Common myeloid progenitor, CD34-positive (primary cell): ENCODE measurements at regions not wholly inside any gene's neighbourhood (a gene's known extent, or its start where the extent isn't known, plus 50 kb on each side); places are given as distances from the start of the nearest gene placed in this dataset.
"Not testable (repeated sequence)": the region's sequence is repeated elsewhere in the genome, so short reads cannot be mapped to it uniquely, and the experiment has no call there.

Experiments
- CTCF ChIA-PET: fragments of 350-600 bp; sonication (Branson Sonifier 250); formaldehyde crosslinking; loops from one replicate; lab custom pipeline; 2021; ENCODE audit warnings: antibody characterized with exemption; lab: Charles Lee
- POLR2A ChIA-PET: fragments of 350-600 bp; sonication (Branson Sonifier 250); formaldehyde crosslinking; loops from one replicate; lab custom pipeline; 2021; ENCODE audit warnings: antibody characterized with exemption; lab: Charles Lee
- DNase-seq, 3 donors: peaks; one replicate each; pipeline versions ENCODE4 v3.0.0 to v3.0.0-alpha.2; 2013
- H3K27ac ChIP-seq, 2 experiments: 1 replicate in 1 of 2; 2 replicates in 1 of 2; pipeline ENCODE4 v1.7.0; 2013; ENCODE audit warnings: inconsistent platforms in 2 of 2, low read length in 2 of 2, mild to moderate bottlenecking in 2 of 2, low read depth in 1 of 2, moderate library complexity in 1 of 2; ENCODE audit not compliant: severe bottlenecking in 2 of 2, insufficient read depth in 1 of 2, poor library complexity in 1 of 2
- H3K27me3 ChIP-seq, 5 experiments: replicated peaks in 2 of 5; 1 replicate in 3 of 5; 2 replicates in 2 of 5; pipeline versions ENCODE4 v1.6.1 to v1.7.0; 2013; ENCODE audit warnings: low read length in 4 of 5, mild to moderate bottlenecking in 2 of 5, moderate library complexity in 2 of 5, inconsistent platforms in 1 of 5; ENCODE audit not compliant: insufficient read depth in 5 of 5, control insufficient read depth in 4 of 5
- H3K36me3 ChIP-seq, 4 experiments: 1 replicate in 2 of 4; 2 replicates in 2 of 4; pipeline versions ENCODE4 v1.6.1 to v1.7.0; 2013; ENCODE audit warnings: low read length in 3 of 4, control low read depth in 1 of 4, mild to moderate bottlenecking in 1 of 4; ENCODE audit not compliant: control insufficient read depth in 4 of 4, insufficient read depth in 4 of 4
- H3K4me1 ChIP-seq, 4 experiments: 1 replicate in 3 of 4; 2 replicates in 1 of 4; pipeline versions ENCODE4 v1.6.1 to v1.7.1; 2013; ENCODE audit warnings: low read length in 3 of 4, mild to moderate bottlenecking in 3 of 4, control low read depth in 1 of 4, inconsistent platforms in 1 of 4, moderate library complexity in 1 of 4; ENCODE audit not compliant: control insufficient read depth in 4 of 4, insufficient read depth in 4 of 4; ENCODE audit errors: control extremely low read depth in 1 of 4
- H3K4me3 ChIP-seq, 7 experiments: 1 replicate in 4 of 7; 2 replicates in 3 of 7; pipeline versions ENCODE4 v1.5.1 to v1.7.0; 2013; ENCODE audit warnings: mild to moderate bottlenecking in 7 of 7, low read length in 6 of 7, moderate library complexity in 6 of 7, inconsistent platforms in 2 of 7, low read depth in 2 of 7, control low read depth in 1 of 7; ENCODE audit not compliant: insufficient read depth in 4 of 7, control insufficient read depth in 1 of 7; ENCODE audit errors: extremely low read depth in 1 of 7
- H3K9me3 ChIP-seq, 5 experiments: 1 replicate in 4 of 5; 2 replicates in 1 of 5; pipeline versions ENCODE4 v1.6.1 to v1.7.1; 2013; ENCODE audit warnings: low read length in 4 of 5, mild to moderate bottlenecking in 2 of 5, inconsistent platforms in 1 of 5, low read depth in 1 of 5, moderate library complexity in 1 of 5; ENCODE audit not compliant: control insufficient read depth in 4 of 5, insufficient read depth in 2 of 5; ENCODE audit errors: control extremely low read depth in 1 of 5
- WGBS: methylation state at CpG from one replicate; pipeline ENCODE4 v1.1.5; 2013; ENCODE audit not compliant: insufficient coverage; 5-methylcytosine and 5-hydroxymethylcytosine counted together

GRCh38 chr16:14384745-14385144 lies 245.3 kb downstream of the PARN start:
- no peak overlapping the region for H3K4me3 ChIP-seq
- DNase-seq, result no peak
- no peaks in the 10 kb centered on the region for H3K4me1 ChIP-seq
- H3K27me3 ChIP-seq, result no peaks in the 10 kb centered on the region
- no peaks in the 10 kb centered on the region for H3K36me3 ChIP-seq
- ChIA-PET POLR2A (no interaction called here), CTCF (no interaction called here)
- H3K27ac ChIP-seq, result no peak overlapping the region
- 100% methylated on average over 3 of the region's 6 CpGs for WGBS
- peaks cover 0 to 6% (median 0%) of the 10 kb centered on the region in 5 experiments for H3K9me3 ChIP-seq

- DNase-seq, H3K36me3 ChIP-seq, POLR2A ChIA-PET, H3K4me3 ChIP-seq, H3K9me3 ChIP-seq, H3K4me1 ChIP-seq, H3K27me3 ChIP-seq, H3K27ac ChIP-seq, CTCF ChIA-PET: not testable (repeated sequence)
- WGBS, result 97% methylated on average over 6 of the region's 6 CpGs
Measured at GRCh38 chr16:14383844-14384243, 246.2 kb downstream of the PARN start.

GRCh38 chr16:14378689-14379467 lies 251.2 kb downstream of the PARN start:
- Histone ChIP-seq H3K4me3 (no peak overlapping the region), H3K36me3 (no peaks in the 10 kb centered on the region), H3K27ac (no peak overlapping the region), H3K4me1 (no peaks in the 10 kb centered on the region), H3K9me3 (no peaks in the 10 kb centered on the region), H3K27me3 (no peaks in the 10 kb centered on the region)
- ChIA-PET POLR2A (no interaction called here), CTCF (no interaction called here)
- WGBS, result 94% methylated on average over 15 of the region's 17 CpGs
- DNase-seq, result no peak

- H3K27ac ChIP-seq, result no peak overlapping the region
- H3K4me3 ChIP-seq, result no peak overlapping the region
- 64% methylated on average over 3 of the region's 4 CpGs for WGBS
- ChIA-PET CTCF (no interaction called here), POLR2A (no interaction called here)
- no peak for DNase-seq
- H3K9me3 ChIP-seq, result no peaks in the 10 kb centered on the region
- H3K27me3 ChIP-seq, result no peaks in the 10 kb centered on the region
- H3K36me3 ChIP-seq, result no peaks in the 10 kb centered on the region
- no peaks in the 10 kb centered on the region for H3K4me1 ChIP-seq
Measured at GRCh38 chr16:14378131-14378551, 251.9 kb downstream of the PARN start.

- no peaks in the 10 kb centered on the region for H3K36me3 ChIP-seq
- no CpG with 5 or more reads among the region's 1 CpG for WGBS
- no peaks in the 10 kb centered on the region for H3K9me3 ChIP-seq
- H3K4me1 ChIP-seq, result no peaks in the 10 kb centered on the region
- no peak overlapping the region for H3K27ac ChIP-seq
- POLR2A ChIA-PET, result no interaction called here
- CTCF ChIA-PET, result no interaction called here
- H3K27me3 ChIP-seq, result no peaks in the 10 kb centered on the region
- H3K4me3 ChIP-seq, result no peak overlapping the region
- DNase-seq, result no peak
Measured at GRCh38 chr16:14377326-14377725, 252.7 kb downstream of the PARN start.

- CTCF ChIA-PET, result no interaction called here
- DNase-seq, result no peak
- WGBS, result 93% methylated on average over 5 of the region's 8 CpGs
- no peak overlapping the region for H3K27ac ChIP-seq
- no peak overlapping the region for H3K4me3 ChIP-seq
- no peaks in the 10 kb centered on the region for H3K4me1 ChIP-seq
- H3K36me3 ChIP-seq, result no peaks in the 10 kb centered on the region
- POLR2A ChIA-PET, result no interaction called here
- no peaks in the 10 kb centered on the region for H3K9me3 ChIP-seq
- H3K27me3 ChIP-seq, result no peaks in the 10 kb centered on the region
Measured at GRCh38 chr16:14375132-14375491, 254.9 kb downstream of the PARN start.

GRCh38 chr16:14374451-14375131 lies 255.5 kb downstream of the PARN start:
- Histone ChIP-seq H3K4me3 (no peak overlapping the region), H3K36me3 (no peaks in the 10 kb centered on the region), H3K27ac (no peak overlapping the region), H3K27me3 (no peaks in the 10 kb centered on the region), H3K4me1 (no peaks in the 10 kb centered on the region), H3K9me3 (no peaks in the 10 kb centered on the region)
- no peak for DNase-seq
- ChIA-PET CTCF (no interaction called here), POLR2A (no interaction called here)
- 94% methylated on average over 7 of the region's 11 CpGs for WGBS
